ENCODE measurements at regions not wholly inside any gene's neighbourhood (a gene's known extent, or its start where the extent isn't known, plus 50 kb on each side); places are given as distances from the start of the nearest gene placed in this dataset.

DNA sequence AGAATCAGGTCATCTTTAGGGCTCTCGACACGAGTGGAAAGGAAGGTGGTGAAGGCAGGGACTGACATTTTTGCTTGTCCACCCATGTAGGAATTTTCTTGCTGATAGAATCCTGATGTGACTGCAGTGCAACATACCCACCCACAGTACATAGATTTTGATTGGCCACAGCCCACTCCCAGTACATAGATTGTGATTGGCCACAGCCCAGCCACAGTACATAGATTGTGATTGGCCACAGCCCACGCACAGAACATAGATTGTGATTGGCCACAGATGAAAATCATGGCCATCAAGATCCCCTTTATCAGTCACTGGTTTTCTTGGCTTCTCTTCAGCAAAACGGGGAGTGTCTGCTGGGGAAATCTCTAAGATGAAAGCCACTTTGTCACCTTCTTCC, 1041.5 kb downstream of the AACS start:
- TF ChIP-seq, protein P1, sequence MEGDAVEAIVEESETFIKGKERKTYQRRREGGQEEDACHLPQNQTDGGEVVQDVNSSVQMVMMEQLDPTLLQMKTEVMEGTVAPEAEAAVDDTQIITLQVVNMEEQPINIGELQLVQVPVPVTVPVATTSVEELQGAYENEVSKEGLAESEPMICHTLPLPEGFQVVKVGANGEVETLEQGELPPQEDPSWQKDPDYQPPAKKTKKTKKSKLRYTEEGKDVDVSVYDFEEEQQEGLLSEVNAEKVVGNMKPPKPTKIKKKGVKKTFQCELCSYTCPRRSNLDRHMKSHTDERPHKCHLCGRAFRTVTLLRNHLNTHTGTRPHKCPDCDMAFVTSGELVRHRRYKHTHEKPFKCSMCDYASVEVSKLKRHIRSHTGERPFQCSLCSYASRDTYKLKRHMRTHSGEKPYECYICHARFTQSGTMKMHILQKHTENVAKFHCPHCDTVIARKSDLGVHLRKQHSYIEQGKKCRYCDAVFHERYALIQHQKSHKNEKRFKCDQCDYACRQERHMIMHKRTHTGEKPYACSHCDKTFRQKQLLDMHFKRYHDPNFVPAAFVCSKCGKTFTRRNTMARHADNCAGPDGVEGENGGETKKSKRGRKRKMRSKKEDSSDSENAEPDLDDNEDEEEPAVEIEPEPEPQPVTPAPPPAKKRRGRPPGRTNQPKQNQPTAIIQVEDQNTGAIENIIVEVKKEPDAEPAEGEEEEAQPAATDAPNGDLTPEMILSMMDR (IDR thresholded peaks at IDR 0.05): no peak
- TF ChIP-seq POLR2A (IDR thresholded peaks at IDR 0.05) (no peak), POLR2AphosphoS5 (IDR thresholded peaks at IDR 0.05) (no peak)

Measured in stomach (tissue), 4 donors.